SK-N-MC (cell line): ENCODE measurements at regions not wholly inside any gene's neighbourhood (a gene's known extent, or its start where the extent isn't known, plus 50 kb on each side); places are given as distances from the start of the nearest gene placed in this dataset.

Experiments used
- EZH2 ChIP-seq: fragments of 200-600 bp; sonication (generic); IDR thresholded peaks from one replicate; pipeline ENCODE4 v1.6.1; 2017; ENCODE audit warnings: antibody characterized with exemption
- FOXP2 ChIP-seq: optimal IDR thresholded peaks from 2 replicates; pipeline ENCODE3; 2011; ENCODE audit warnings: mild to moderate bottlenecking, moderate library complexity; ENCODE audit not compliant: insufficient read depth; ENCODE audit errors: extremely low read length, control extremely low read depth
- POLR2AphosphoS5 ChIP-seq: IDR thresholded peaks from 2 replicates; pipeline ENCODE4 v1.6.1; 2012; ENCODE audit warnings: mild to moderate bottlenecking, low read depth, low read length, borderline replicate concordance

DNA sequence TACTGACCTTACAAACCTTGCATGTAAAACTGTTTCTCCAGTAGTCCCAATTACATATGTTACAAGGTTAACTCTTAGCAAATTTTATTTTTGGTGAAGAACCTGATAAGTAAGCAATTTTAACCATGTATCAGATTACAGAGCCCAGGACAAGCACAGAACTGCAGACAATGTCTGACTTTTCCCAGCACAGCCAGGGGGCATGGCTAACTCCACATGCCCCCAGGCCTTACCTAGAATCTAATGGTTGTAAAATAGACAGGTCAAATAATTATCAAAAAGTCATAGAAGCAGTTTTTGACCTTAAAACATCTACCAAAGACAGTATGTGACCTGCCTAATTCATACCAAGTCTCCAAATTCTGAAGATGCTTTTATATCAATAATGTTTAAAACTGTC lies 364.1 kb downstream of the FOXO1 start:
- TF ChIP-seq EZH2 (no peak), POLR2AphosphoS5 (no peak), FOXP2 (no peak)
